ENCODE measurements at regions not wholly inside any gene's neighbourhood (a gene's known extent, or its start where the extent isn't known, plus 50 kb on each side); places are given as distances from the start of the nearest gene placed in this dataset.

DNA sequence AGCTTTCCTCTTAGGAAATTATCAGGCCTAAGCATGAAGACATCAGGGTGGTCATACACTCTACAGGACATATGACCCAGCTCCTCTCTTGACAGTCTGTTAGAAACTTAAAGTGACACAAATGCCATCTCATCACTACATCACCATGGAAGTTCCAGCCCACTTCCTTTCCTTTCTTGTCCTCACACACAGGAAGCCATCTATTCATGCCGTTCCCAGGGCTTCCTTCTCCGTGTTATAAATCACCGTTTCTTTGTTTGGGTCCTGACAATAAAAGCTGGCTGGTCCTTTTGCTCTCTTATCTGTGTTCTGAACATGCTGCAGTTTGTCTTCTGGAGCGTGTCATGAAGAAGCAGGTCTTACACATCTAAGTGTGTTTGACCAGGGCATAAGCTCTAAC is 692.1 kb upstream of the CELF4 start:
- Histone ChIP-seq H4K20me1 (replicated peaks; ENCODE audit: insufficient read depth) (no peaks in the 10 kb centered on the region), H3K4me3 (no peak overlapping the region), H3K9me2 (ENCODE audit: insufficient read depth) (no peaks in the 10 kb centered on the region), H2AFZ (no peak overlapping the region), H3K27me3 (ENCODE audit: insufficient read depth) (no peaks in the 10 kb centered on the region), H3K4me2 (no peak overlapping the region), H3K27ac (ENCODE audit: low read depth) (no peak overlapping the region), H3K4me1 (ENCODE audit: insufficient read depth) (peaks cover 3% of the 10 kb centered on the region; the same call in 1 of the 2 replicates), H3F3A (replicated peaks; ENCODE audit: low read depth) (no peaks in the 10 kb centered on the region), H3K36me3 (ENCODE audit: insufficient read depth) (no peaks in the 10 kb centered on the region), H3K79me2 (replicated peaks; ENCODE audit: insufficient read depth) (no peaks in the 10 kb centered on the region)
- Mint-ChIP-seq H3K27me3 (ENCODE audit: insufficient read depth, low read depth, poor library complexity) (no peaks in the 10 kb centered on the region), H3K4me1 (peaks cover 2% of the 10 kb centered on the region; the same call in 2 of the 3 replicates), H3K27ac (no peak overlapping the region), H3K4me3 (no peak overlapping the region), H3K9me3 (no peaks in the 10 kb centered on the region), H3K36me3 (ENCODE audit: low read depth) (no peaks in the 10 kb centered on the region)
- DNase-seq (ENCODE audit: low spot score) (no peak), ATAC-seq (no peak)
- TF ChIP-seq STAT1 (IDR thresholded peaks at IDR 0.05; ENCODE audit: unreplicated experiment) (no peak), CREB1 (CRISPR knock-in tag; IDR thresholded peaks at IDR 0.05; ENCODE audit: low read depth) (no peak), EZH2 (IDR thresholded peaks at IDR 0.05; ENCODE audit: low read depth, unreplicated experiment) (no peak), JUNB (IDR thresholded peaks at IDR 0.05; ENCODE audit: unreplicated experiment) (no peak), POLR2AphosphoS5 (IDR thresholded peaks at IDR 0.05; ENCODE audit: low read depth) (no peak)
- TF ChIP-seq, protein P1, sequence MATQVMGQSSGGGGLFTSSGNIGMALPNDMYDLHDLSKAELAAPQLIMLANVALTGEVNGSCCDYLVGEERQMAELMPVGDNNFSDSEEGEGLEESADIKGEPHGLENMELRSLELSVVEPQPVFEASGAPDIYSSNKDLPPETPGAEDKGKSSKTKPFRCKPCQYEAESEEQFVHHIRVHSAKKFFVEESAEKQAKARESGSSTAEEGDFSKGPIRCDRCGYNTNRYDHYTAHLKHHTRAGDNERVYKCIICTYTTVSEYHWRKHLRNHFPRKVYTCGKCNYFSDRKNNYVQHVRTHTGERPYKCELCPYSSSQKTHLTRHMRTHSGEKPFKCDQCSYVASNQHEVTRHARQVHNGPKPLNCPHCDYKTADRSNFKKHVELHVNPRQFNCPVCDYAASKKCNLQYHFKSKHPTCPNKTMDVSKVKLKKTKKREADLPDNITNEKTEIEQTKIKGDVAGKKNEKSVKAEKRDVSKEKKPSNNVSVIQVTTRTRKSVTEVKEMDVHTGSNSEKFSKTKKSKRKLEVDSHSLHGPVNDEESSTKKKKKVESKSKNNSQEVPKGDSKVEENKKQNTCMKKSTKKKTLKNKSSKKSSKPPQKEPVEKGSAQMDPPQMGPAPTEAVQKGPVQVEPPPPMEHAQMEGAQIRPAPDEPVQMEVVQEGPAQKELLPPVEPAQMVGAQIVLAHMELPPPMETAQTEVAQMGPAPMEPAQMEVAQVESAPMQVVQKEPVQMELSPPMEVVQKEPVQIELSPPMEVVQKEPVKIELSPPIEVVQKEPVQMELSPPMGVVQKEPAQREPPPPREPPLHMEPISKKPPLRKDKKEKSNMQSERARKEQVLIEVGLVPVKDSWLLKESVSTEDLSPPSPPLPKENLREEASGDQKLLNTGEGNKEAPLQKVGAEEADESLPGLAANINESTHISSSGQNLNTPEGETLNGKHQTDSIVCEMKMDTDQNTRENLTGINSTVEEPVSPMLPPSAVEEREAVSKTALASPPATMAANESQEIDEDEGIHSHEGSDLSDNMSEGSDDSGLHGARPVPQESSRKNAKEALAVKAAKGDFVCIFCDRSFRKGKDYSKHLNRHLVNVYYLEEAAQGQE (IDR thresholded peaks at IDR 0.05; ENCODE audit: unreplicated experiment), result no peak
- TF ChIP-seq, protein P2, sequence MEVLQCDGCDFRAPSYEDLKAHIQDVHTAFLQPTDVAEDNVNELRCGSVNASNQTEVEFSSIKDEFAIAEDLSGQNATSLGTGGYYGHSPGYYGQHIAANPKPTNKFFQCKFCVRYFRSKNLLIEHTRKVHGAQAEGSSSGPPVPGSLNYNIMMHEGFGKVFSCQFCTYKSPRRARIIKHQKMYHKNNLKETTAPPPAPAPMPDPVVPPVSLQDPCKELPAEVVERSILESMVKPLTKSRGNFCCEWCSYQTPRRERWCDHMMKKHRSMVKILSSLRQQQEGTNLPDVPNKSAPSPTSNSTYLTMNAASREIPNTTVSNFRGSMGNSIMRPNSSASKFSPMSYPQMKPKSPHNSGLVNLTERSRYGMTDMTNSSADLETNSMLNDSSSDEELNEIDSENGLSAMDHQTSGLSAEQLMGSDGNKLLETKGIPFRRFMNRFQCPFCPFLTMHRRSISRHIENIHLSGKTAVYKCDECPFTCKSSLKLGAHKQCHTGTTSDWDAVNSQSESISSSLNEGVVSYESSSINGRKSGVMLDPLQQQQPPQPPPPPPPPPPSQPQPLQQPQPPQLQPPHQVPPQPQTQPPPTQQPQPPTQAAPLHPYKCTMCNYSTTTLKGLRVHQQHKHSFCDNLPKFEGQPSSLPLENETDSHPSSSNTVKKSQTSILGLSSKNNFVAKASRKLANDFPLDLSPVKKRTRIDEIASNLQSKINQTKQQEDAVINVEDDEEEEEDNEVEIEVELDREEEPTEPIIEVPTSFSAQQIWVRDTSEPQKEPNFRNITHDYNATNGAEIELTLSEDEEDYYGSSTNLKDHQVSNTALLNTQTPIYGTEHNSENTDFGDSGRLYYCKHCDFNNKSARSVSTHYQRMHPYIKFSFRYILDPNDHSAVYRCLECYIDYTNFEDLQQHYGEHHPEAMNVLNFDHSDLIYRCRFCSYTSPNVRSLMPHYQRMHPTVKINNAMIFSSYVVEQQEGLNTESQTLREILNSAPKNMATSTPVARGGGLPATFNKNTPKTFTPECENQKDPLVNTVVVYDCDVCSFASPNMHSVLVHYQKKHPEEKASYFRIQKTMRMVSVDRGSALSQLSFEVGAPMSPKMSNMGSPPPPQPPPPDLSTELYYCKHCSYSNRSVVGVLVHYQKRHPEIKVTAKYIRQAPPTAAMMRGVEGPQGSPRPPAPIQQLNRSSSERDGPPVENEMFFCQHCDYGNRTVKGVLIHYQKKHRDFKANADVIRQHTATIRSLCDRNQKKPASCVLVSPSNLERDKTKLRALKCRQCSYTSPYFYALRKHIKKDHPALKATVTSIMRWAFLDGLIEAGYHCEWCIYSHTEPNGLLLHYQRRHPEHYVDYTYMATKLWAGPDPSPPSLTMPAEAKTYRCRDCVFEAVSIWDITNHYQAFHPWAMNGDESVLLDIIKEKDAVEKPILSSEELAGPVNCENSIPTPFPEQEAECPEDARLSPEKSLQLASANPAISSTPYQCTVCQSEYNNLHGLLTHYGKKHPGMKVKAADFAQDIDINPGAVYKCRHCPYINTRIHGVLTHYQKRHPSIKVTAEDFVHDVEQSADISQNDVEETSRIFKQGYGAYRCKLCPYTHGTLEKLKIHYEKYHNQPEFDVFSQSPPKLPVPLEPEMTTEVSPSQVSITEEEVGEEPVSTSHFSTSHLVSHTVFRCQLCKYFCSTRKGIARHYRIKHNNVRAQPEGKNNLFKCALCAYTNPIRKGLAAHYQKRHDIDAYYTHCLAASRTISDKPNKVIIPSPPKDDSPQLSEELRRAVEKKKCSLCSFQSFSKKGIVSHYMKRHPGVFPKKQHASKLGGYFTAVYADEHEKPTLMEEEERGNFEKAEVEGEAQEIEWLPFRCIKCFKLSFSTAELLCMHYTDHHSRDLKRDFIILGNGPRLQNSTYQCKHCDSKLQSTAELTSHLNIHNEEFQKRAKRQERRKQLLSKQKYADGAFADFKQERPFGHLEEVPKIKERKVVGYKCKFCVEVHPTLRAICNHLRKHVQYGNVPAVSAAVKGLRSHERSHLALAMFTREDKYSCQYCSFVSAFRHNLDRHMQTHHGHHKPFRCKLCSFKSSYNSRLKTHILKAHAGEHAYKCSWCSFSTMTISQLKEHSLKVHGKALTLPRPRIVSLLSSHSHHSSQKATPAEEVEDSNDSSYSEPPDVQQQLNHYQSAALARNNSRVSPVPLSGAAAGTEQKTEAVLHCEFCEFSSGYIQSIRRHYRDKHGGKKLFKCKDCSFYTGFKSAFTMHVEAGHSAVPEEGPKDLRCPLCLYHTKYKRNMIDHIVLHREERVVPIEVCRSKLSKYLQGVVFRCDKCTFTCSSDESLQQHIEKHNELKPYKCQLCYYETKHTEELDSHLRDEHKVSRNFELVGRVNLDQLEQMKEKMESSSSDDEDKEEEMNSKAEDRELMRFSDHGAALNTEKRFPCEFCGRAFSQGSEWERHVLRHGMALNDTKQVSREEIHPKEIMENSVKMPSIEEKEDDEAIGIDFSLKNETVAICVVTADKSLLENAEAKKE (CRISPR knock-in tag; IDR thresholded peaks at IDR 0.05), result no peak

Data from GM23338 (cell line).